Psoas muscle (tissue), 7 donors: ENCODE measurements at regions not wholly inside any gene's neighbourhood (a gene's known extent, or its start where the extent isn't known, plus 50 kb on each side); places are given as distances from the start of the nearest gene placed in this dataset.

ENCODE experiments used
- ATAC-seq, 4 donors: fragments of 200-7000 bp; cut with Tn5 transposase; one replicate each; pipeline ENCODE4 v1.9.1; 2020; ENCODE audit warnings: moderate library complexity in 3 of 4, mild to moderate bottlenecking in 2 of 4
- DNase-seq, 2 donors: peaks; one replicate each; pipeline ENCODE4 v3.0.0-alpha.2; 2020
- H3K27ac ChIP-seq: fragments of 200-600 bp; one replicate; pipeline ENCODE4 v1.8.0; 2022
- H3K27me3 ChIP-seq, 3 donors: fragments of 200-600 bp in 1 of 3; one replicate each; pipeline versions ENCODE4 v1.6.1 to v1.8.0; 2013 to 2022; ENCODE audit warnings: low read length in 2 of 3, mild to moderate bottlenecking in 2 of 3, moderate library complexity in 1 of 3; ENCODE audit not compliant: insufficient read depth in 3 of 3
- H3K36me3 ChIP-seq, 2 donors: fragments of 200-600 bp in 1 of 2; one replicate each; pipeline versions ENCODE4 v1.6.1 to v1.8.0; 2013 to 2022; ENCODE audit warnings: low read depth in 1 of 2, mild to moderate bottlenecking in 1 of 2, moderate library complexity in 1 of 2; ENCODE audit not compliant: insufficient read depth in 1 of 2
- H3K4me1 ChIP-seq: fragments of 200-600 bp; one replicate; pipeline ENCODE4 v1.8.0; 2022
- H3K4me3 ChIP-seq: fragments of 200-600 bp; one replicate; pipeline ENCODE4 v1.8.0; 2022; ENCODE audit warnings: mild to moderate bottlenecking
- H3K9me3 ChIP-seq: fragments of 200-600 bp; one replicate; pipeline ENCODE4 v1.8.0; 2022
- CTCF ChIP-seq: fragments of 200-600 bp; IDR thresholded peaks from one replicate; pipeline ENCODE4 v1.8.0; 2022; ENCODE audit warnings: antibody characterized with exemption
- WGBS, 3 donors: extraction: QIAGEN DNeasy Blood & Tissue Kit; methylation state at CpG; one replicate each; pipeline versions ENCODE4 v1.1.6 to v1.1.7; 2013; 5-methylcytosine and 5-hydroxymethylcytosine counted together
- intact Hi-C, 2 donors: fragments of 100-400 bp; cut with DNase I; formaldehyde crosslinking; loops; one replicate each; pipeline versions ENCODE4 v1.11.0 to v1.14.2; 2022
- donor health status: healthy with polysubstance abuse.
- donor health status: DM: no; HTN: no; CAD: no; lungs with moderate emphysema.
- donor health status: Bipolar disorder and iron deficiency.
- donor health status: healthy.
- donor health status: DM: yes; HTN: yes; CAD: no.
- donor health status: DM: no; HTN: no; CAD: no.
- donor health status: DM: yes; HTN: yes; CAD: no.

- no peaks in the 10 kb centered on the region for H3K36me3 ChIP-seq
- H3K27me3 ChIP-seq, result no peaks in the 10 kb centered on the region
- no peak overlapping the region for H3K4me3 ChIP-seq
- WGBS, 3 donors, result 37 to 60% (median 41%) methylated on average over 7 of the region's 7 CpGs
- intact Hi-C loops, result no loop called here
- ATAC-seq, result peak in 1 of 4 donors; percentile 17
- no peak for DNase-seq
- H3K27ac ChIP-seq, result no peak overlapping the region
- no peak for TF ChIP-seq CTCF
- no peaks in the 10 kb centered on the region for H3K4me1 ChIP-seq
- H3K9me3 ChIP-seq, result no peaks in the 10 kb centered on the region
Observed at GRCh38 chr5:125012727-125013451, 266.4 kb upstream of the ZNF608 start.

GRCh38 chr5:125014202-125014601 is 267.8 kb upstream of the ZNF608 start:
- Histone ChIP-seq H3K36me3 (no peaks in the 10 kb centered on the region), H3K27me3 (no peaks in the 10 kb centered on the region), H3K9me3 (no peaks in the 10 kb centered on the region), H3K27ac (no peak overlapping the region), H3K4me3 (no peak overlapping the region), H3K4me1 (no peaks in the 10 kb centered on the region)
- 64 to 79% (median 69%) methylated on average over 1 of the region's 1 CpG for WGBS, 3 donors
- ATAC-seq (no peak), DNase-seq (no peak)
- intact Hi-C loops, result no loop called here
- no peak for TF ChIP-seq CTCF

GRCh38 chr5:125017796-125018195 is 271.4 kb upstream of the ZNF608 start:
- Histone ChIP-seq H3K27me3 (no peaks in the 10 kb centered on the region), H3K4me3 (no peak overlapping the region), H3K36me3 (no peaks in the 10 kb centered on the region), H3K4me1 (no peaks in the 10 kb centered on the region), H3K27ac (no peak overlapping the region), H3K9me3 (no peaks in the 10 kb centered on the region)
- ATAC-seq (no peak), DNase-seq (no peak)
- 44 to 88% (median 68%) methylated on average over 1 of the region's 1 CpG for WGBS, 3 donors
- intact Hi-C loops, result no loop called here
- TF ChIP-seq CTCF, result no peak

- 77 to 88% (median 86%) methylated on average over 6 of the region's 6 CpGs for WGBS, 3 donors
- DNase-seq, result no peak
- H3K4me3 ChIP-seq, result no peak overlapping the region
- intact Hi-C loops, result no loop called here
- no peak for TF ChIP-seq CTCF
- no peaks in the 10 kb centered on the region for H3K9me3 ChIP-seq
- H3K27me3 ChIP-seq, result no peaks in the 10 kb centered on the region
- no peak overlapping the region for H3K27ac ChIP-seq
- no peak for ATAC-seq
- H3K4me1 ChIP-seq, result no peaks in the 10 kb centered on the region
- no peaks in the 10 kb centered on the region for H3K36me3 ChIP-seq
Observed at GRCh38 chr5:125023673-125024072, 277.2 kb upstream of the ZNF608 start.
